HG03460 (cell line): ENCODE measurements at regions not wholly inside any gene's neighbourhood (a gene's known extent, or its start where the extent isn't known, plus 50 kb on each side); places are given as distances from the start of the nearest gene placed in this dataset.

Source experiments
- ATAC-seq: cut with Tn5 transposase; IDR thresholded peaks from one replicate; pipeline ENCODE4 v1.9.1; 2021; ENCODE audit not compliant: unreplicated experiment

- no peak for ATAC-seq
Observed at GRCh38 chr3:5068531-5069050, 53.5 kb upstream of the ARL8B start.

- no peak for ATAC-seq
Observed at GRCh38 chr3:5069627-5070026, 52.5 kb upstream of the ARL8B start.

GRCh38 chr3:5071061-5071460 lies 51.0 kb upstream of the ARL8B start:
- no peak for ATAC-seq

GRCh38 chr3:5072100-5072816 lies 49.8 kb upstream of the ARL8B start:
- ATAC-seq = no peak
